IMR-90 (cell line): ENCODE measurements at regions not wholly inside any gene's neighbourhood (a gene's known extent, or its start where the extent isn't known, plus 50 kb on each side); places are given as distances from the start of the nearest gene placed in this dataset.

ENCODE experiments used
- ATAC-seq: fragments of 200-7000 bp; cut with Tn5 transposase; 2 replicates; pipeline ENCODE4 v1.9.1; 2020; ENCODE audit warnings: low read depth, mild to moderate bottlenecking, moderate library complexity
- BruUV-seq: library from RNA; stranded (reverse); fragments of 400-500 nt; replicated peaks from 2 replicates; lab custom pipeline; 2021; lab: Mats Ljungman, UMichigan
- CTCF ChIA-PET: fragments of 300-600 bp; formaldehyde crosslinking; extraction: SDS; loops from one replicate; lab custom pipeline; 2021; ENCODE audit warnings: antibody characterized with exemption; lab: Yijun Ruan, JAX
- POLR2A ChIA-PET: fragments of 300-600 bp; sonication (Branson Sonifier 250); formaldehyde crosslinking; loops from one replicate; lab custom pipeline; 2022; ENCODE audit warnings: antibody characterized with exemption; ENCODE audit not compliant: unreplicated experiment; lab: Charles Lee
- DNase-seq: peaks from one replicate; pipeline ENCODE4 v3.0.0; 2013
- H2AFZ ChIP-seq: replicated peaks from 2 replicates; pipeline ENCODE3; 2013; ENCODE audit warnings: low read length, mild to moderate bottlenecking; ENCODE audit not compliant: poor library complexity
- H2AK5ac ChIP-seq: 2 replicates; pipeline ENCODE4 v1.6.1; 2013; ENCODE audit warnings: low read depth, low read length, inconsistent platforms
- H2AK9ac ChIP-seq: replicated peaks from 2 replicates; pipeline ENCODE3; 2013; ENCODE audit warnings: mild to moderate bottlenecking, low read depth, low read length, moderate library complexity; ENCODE audit not compliant: poor library complexity
- H2BK120ac ChIP-seq: 2 replicates; pipeline ENCODE4 v1.6.1; 2013; ENCODE audit warnings: low read depth, low read length, inconsistent platforms
- H2BK15ac ChIP-seq: 3 replicates; pipeline ENCODE4 v1.6.1; 2013; ENCODE audit warnings: low read depth, low read length, inconsistent platforms
- H2BK20ac ChIP-seq: 2 replicates; pipeline ENCODE4 v1.6.1; 2013; ENCODE audit warnings: low read depth, mild to moderate bottlenecking, inconsistent platforms, low read length, moderate library complexity
- H2BK5ac ChIP-seq: 2 replicates; pipeline ENCODE4 v1.6.1; 2013; ENCODE audit warnings: mild to moderate bottlenecking, low read depth, low read length, inconsistent platforms; ENCODE audit not compliant: poor library complexity, severe bottlenecking
- H3K14ac ChIP-seq: replicated peaks from 2 replicates; pipeline ENCODE4 v1.6.1; 2013; ENCODE audit warnings: low read depth, low read length, inconsistent platforms
- H3K18ac ChIP-seq: 2 replicates; pipeline ENCODE4 v1.6.1; 2013; ENCODE audit warnings: low read depth, low read length, control low read depth
- H3K23ac ChIP-seq: 2 replicates; pipeline ENCODE4 v1.6.1; 2013; ENCODE audit warnings: low read depth, low read length, inconsistent platforms
- H3K27ac ChIP-seq: 2 replicates; pipeline ENCODE4 v1.5.1; 2013; ENCODE audit warnings: mild to moderate bottlenecking, control low read depth, low read length; ENCODE audit not compliant: insufficient read depth
- H3K27me3 ChIP-seq: 2 replicates; pipeline ENCODE4 v1.6.1; 2013; ENCODE audit warnings: low read length; ENCODE audit not compliant: control insufficient read depth, insufficient read depth
- H3K36me3 ChIP-seq: 2 replicates; pipeline ENCODE4 v1.6.1; 2013; ENCODE audit warnings: low read length, mixed read lengths; ENCODE audit not compliant: control insufficient read depth, insufficient read depth
- H3K4ac ChIP-seq: 2 replicates; pipeline ENCODE4 v1.6.1; 2013; ENCODE audit warnings: low read depth, low read length, inconsistent platforms
- H3K4me1 ChIP-seq: 2 replicates; pipeline ENCODE4 v1.6.1; 2013; ENCODE audit warnings: low read length, mixed read lengths; ENCODE audit not compliant: control insufficient read depth, insufficient read depth
- H3K4me2 ChIP-seq: 2 replicates; pipeline ENCODE4 v1.6.1; 2013; ENCODE audit warnings: low read depth, mild to moderate bottlenecking, control low read depth, low read length, moderate library complexity
- H3K4me3 ChIP-seq: 2 replicates; pipeline ENCODE4 v1.5.1; 2013; ENCODE audit warnings: low read depth, mild to moderate bottlenecking, control low read depth, low read length, moderate library complexity; ENCODE audit not compliant: insufficient read depth
- H3K56ac ChIP-seq: 2 replicates; pipeline ENCODE4 v1.6.1; 2013; ENCODE audit warnings: low read length, inconsistent platforms; ENCODE audit not compliant: insufficient read depth; ENCODE audit errors: extremely low read depth
- H3K79me1 ChIP-seq, 2 experiments: 2 replicates each; pipeline ENCODE4 v1.6.1; 2013; ENCODE audit warnings: low read length in 2 of 2, inconsistent platforms in 1 of 2, low read depth in 1 of 2
- H3K9ac ChIP-seq: 2 replicates; pipeline ENCODE4 v1.6.1; 2013; ENCODE audit warnings: low read depth, low read length, control low read depth
- H3K9me1 ChIP-seq: 2 replicates; pipeline ENCODE4 v1.6.1; 2013; ENCODE audit warnings: low read length, inconsistent platforms; ENCODE audit not compliant: insufficient read depth
- H3K9me3 ChIP-seq: 2 replicates; pipeline ENCODE4 v1.6.1; 2013; ENCODE audit warnings: low read length; ENCODE audit not compliant: control insufficient read depth, insufficient read depth
- H4K20me1 ChIP-seq: 2 replicates; pipeline ENCODE4 v1.6.1; 2013; ENCODE audit warnings: low read length, inconsistent platforms; ENCODE audit not compliant: insufficient read depth
- H4K5ac ChIP-seq: 2 replicates; pipeline ENCODE4 v1.6.1; 2013; ENCODE audit warnings: mild to moderate bottlenecking, low read depth, low read length, control low read depth
- H4K8ac ChIP-seq, 2 experiments: 2 replicates each; pipeline ENCODE4 v1.6.1; 2013; ENCODE audit warnings: low read depth in 2 of 2, low read length in 2 of 2, control low read depth in 1 of 2, inconsistent platforms in 1 of 2
- H4K91ac ChIP-seq: 2 replicates; pipeline ENCODE4 v1.6.1; 2013; ENCODE audit warnings: low read depth, low read length, inconsistent platforms; ENCODE audit not compliant: insufficient read depth
- BHLHE40 ChIP-seq: fragments of 150-350 bp; IDR thresholded peaks from 2 replicates; pipeline ENCODE4 v1.6.1; 2016; ENCODE audit warnings: mild to moderate bottlenecking, low read depth, low read length
- CEBPB ChIP-seq: IDR thresholded peaks from 2 replicates; pipeline ENCODE4 v1.6.1; 2012; ENCODE audit warnings: low read depth, low read length, improper control_type of control experiment
- MAFK ChIP-seq: IDR thresholded peaks from 2 replicates; pipeline ENCODE4 v1.6.1; 2012; ENCODE audit warnings: low read depth, low read length, improper control_type of control experiment
- NFE2L2 ChIP-seq: fragments of 150-350 bp; IDR thresholded peaks from 2 replicates; pipeline ENCODE4 v1.6.1; 2016; ENCODE audit warnings: low read depth, mild to moderate bottlenecking, low read length
- POLR2A ChIP-seq: IDR thresholded peaks from 2 replicates; pipeline ENCODE4 v1.6.1; 2012; ENCODE audit warnings: mild to moderate bottlenecking, low read depth, low read length
- RCOR1 ChIP-seq: IDR thresholded peaks from 2 replicates; pipeline ENCODE4 v1.6.1; 2012; ENCODE audit warnings: mild to moderate bottlenecking, low read length, improper control_type of control experiment; ENCODE audit not compliant: insufficient replicate concordance
- SMC3 ChIP-seq: fragments of 150-350 bp; IDR thresholded peaks from 2 replicates; pipeline ENCODE4 v1.6.1; 2016; ENCODE audit warnings: low read depth, mild to moderate bottlenecking, antibody characterized with exemption, low read length, moderate library complexity
- USF2 ChIP-seq: fragments of 150-350 bp; IDR thresholded peaks from 2 replicates; pipeline ENCODE4 v1.6.1; 2017; ENCODE audit warnings: mild to moderate bottlenecking, antibody characterized with exemption, low read length, low read depth
- WGBS, 2 experiments: methylation state at CpG; one replicate each; pipeline versions ENCODE4 v1.1.5 to v1.1.7; 2013; ENCODE audit warnings: missing lambda C conversion rate in 2 of 2; ENCODE audit not compliant: insufficient read length in 1 of 2; ENCODE audit errors: extremely low coverage in 2 of 2; 5-methylcytosine and 5-hydroxymethylcytosine counted together
- dilution Hi-C: fragments of 300-500 bp; cut with HindIII; formaldehyde crosslinking; loops from one replicate; pipeline ENCODE4 v1.14.3; 2018; ENCODE audit warnings: low sequenced_read_pairs; ENCODE audit not compliant: unreplicated experiment
- in situ Hi-C: fragments of 300-500 bp; cut with MboI; formaldehyde crosslinking; loops from 3 replicates; pipeline ENCODE4 v1.14.3; 2019; ENCODE audit warnings: low sequenced_read_pairs, inconsistent platforms, mixed read lengths
- intact Hi-C: fragments of 100-400 bp; cut with micrococcal nuclease; formaldehyde crosslinking; loops from 2 replicates; pipeline ENCODE4 v1.10.0; 2022
- TF ChIP-seq, protein P1 (sequence below): fragments of 150-350 bp; IDR thresholded peaks from 2 replicates; pipeline ENCODE4 v1.6.1; 2016; ENCODE audit warnings: low read depth, mild to moderate bottlenecking, low read length, moderate library complexity, borderline replicate concordance

GRCh38 chr7:130975731-130976130 lies 241.7 kb upstream of the KLF14 start:
- no peak overlapping the region for H3K56ac ChIP-seq
- ATAC-seq (no peak), DNase-seq (no peak)
- H4K20me1 ChIP-seq: no peaks in the 10 kb centered on the region
- no peak overlapping the region for H2BK5ac ChIP-seq
- no peak overlapping the region for H3K27ac ChIP-seq
- H3K27me3 ChIP-seq: no peaks in the 10 kb centered on the region
- TF ChIP-seq RCOR1 (no peak), USF2 (no peak), BHLHE40 (no peak), SMC3 (no peak), CEBPB (no peak), MAFK (no peak), NFE2L2 (no peak), POLR2A (no peak)
- TF ChIP-seq, protein P1, sequence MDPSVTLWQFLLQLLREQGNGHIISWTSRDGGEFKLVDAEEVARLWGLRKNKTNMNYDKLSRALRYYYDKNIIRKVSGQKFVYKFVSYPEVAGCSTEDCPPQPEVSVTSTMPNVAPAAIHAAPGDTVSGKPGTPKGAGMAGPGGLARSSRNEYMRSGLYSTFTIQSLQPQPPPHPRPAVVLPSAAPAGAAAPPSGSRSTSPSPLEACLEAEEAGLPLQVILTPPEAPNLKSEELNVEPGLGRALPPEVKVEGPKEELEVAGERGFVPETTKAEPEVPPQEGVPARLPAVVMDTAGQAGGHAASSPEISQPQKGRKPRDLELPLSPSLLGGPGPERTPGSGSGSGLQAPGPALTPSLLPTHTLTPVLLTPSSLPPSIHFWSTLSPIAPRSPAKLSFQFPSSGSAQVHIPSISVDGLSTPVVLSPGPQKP: no peak
- H3K9ac ChIP-seq: no peak overlapping the region
- no peak overlapping the region for H2BK15ac ChIP-seq
- H3K23ac ChIP-seq: no peak overlapping the region
- no peak overlapping the region for H3K4ac ChIP-seq
- no peak overlapping the region for H2AK9ac ChIP-seq
- H4K5ac ChIP-seq: no peak overlapping the region
- POLR2A ChIA-PET: no interaction called here
- no CpG with 5 or more reads among the region's 5 CpGs for WGBS, 2 experiments
- in situ Hi-C loops: no loop called here
- no peak overlapping the region for H3K18ac ChIP-seq
- H3K14ac ChIP-seq: no peak overlapping the region
- H2AK5ac ChIP-seq: no peak overlapping the region
- BruUV-seq: no TSS peak
- peaks cover 2% of the 10 kb centered on the region; the same call in 1 of the 2 replicates for H3K9me3 ChIP-seq
- no peak overlapping the region for H2BK120ac ChIP-seq
- peaks cover 6% of the 10 kb centered on the region for H3K4me1 ChIP-seq
- H2BK20ac ChIP-seq: no peak overlapping the region
- CTCF ChIA-PET: no interaction called here
- H3K4me3 ChIP-seq: no peak overlapping the region
- intact Hi-C loops: no loop called here
- dilution Hi-C loops: no loop called here
- H2AFZ ChIP-seq: no peak overlapping the region
- H3K4me2 ChIP-seq: no peak overlapping the region
- no peaks in the 10 kb centered on the region; the same call in 1 of the 2 replicates for H3K36me3 ChIP-seq
- H3K79me1 ChIP-seq: peaks cover 12 to 34% of the 10 kb centered on the region in 2 experiments; a peak in 2 of 4 replicates
- no peak overlapping the region for H4K91ac ChIP-seq
- H4K8ac ChIP-seq: no peak overlapping the region
- no peaks in the 10 kb centered on the region; the same call in 1 of the 2 replicates for H3K9me1 ChIP-seq
